ENCODE measurements at regions not wholly inside any gene's neighbourhood (a gene's known extent, or its start where the extent isn't known, plus 50 kb on each side); places are given as distances from the start of the nearest gene placed in this dataset.

- H3K36me3 ChIP-seq, result no peaks in the 10 kb centered on the region
- H3K4me1 ChIP-seq, result no peaks in the 10 kb centered on the region
- ATAC-seq (no peak), DNase-seq (no peak)
- no peak for TF ChIP-seq CTCF (IDR thresholded peaks at IDR 0.05)
- intact Hi-C loops (cut with DNase I), result no loop called here
- H3K27ac ChIP-seq, result no peak overlapping the region
- H3K27me3 ChIP-seq, result no peaks in the 10 kb centered on the region
- peaks cover 0 to 10% of the 10 kb centered on the region in 2 donors for H3K9me3 ChIP-seq
- H3K4me3 ChIP-seq, result no peak overlapping the region
Measured at GRCh38 chr10:78794736-78795455, 273.9 kb upstream of the ZMIZ1 start.

- peaks cover 9 to 12% of the 10 kb centered on the region in 2 donors for H3K4me1 ChIP-seq
- ATAC-seq (no peak), DNase-seq (no peak)
- no peak overlapping the region for H3K27ac ChIP-seq
- H3K27me3 ChIP-seq, result no peaks in the 10 kb centered on the region
- TF ChIP-seq CTCF (IDR thresholded peaks at IDR 0.05), result no peak
- H3K9me3 ChIP-seq, result no peaks in the 10 kb centered on the region
- intact Hi-C loops (cut with DNase I), result no loop called here
- no peak overlapping the region for H3K4me3 ChIP-seq
- no peaks in the 10 kb centered on the region for H3K36me3 ChIP-seq
Measured at GRCh38 chr10:78798976-78799730, 269.6 kb upstream of the ZMIZ1 start.

- ATAC-seq (no peak), DNase-seq (no peak)
- no peak overlapping the region for H3K27ac ChIP-seq
- no peak overlapping the region for H3K4me3 ChIP-seq
- intact Hi-C loops (cut with DNase I), result no loop called here
- peaks cover 12 to 14% of the 10 kb centered on the region in 2 donors for H3K4me1 ChIP-seq
- H3K9me3 ChIP-seq, result no peaks in the 10 kb centered on the region
- no peaks in the 10 kb centered on the region for H3K27me3 ChIP-seq
- H3K36me3 ChIP-seq, result no peaks in the 10 kb centered on the region
- TF ChIP-seq CTCF (IDR thresholded peaks at IDR 0.05), result no peak
Measured at GRCh38 chr10:78800006-78800405, 268.8 kb upstream of the ZMIZ1 start.

- H3K4me3 ChIP-seq, result no peak overlapping the region
- peaks cover 16 to 21% of the 10 kb centered on the region in 2 donors for H3K4me1 ChIP-seq
- ATAC-seq, result no peak
- DNase-seq, result no peak
- no peaks in the 10 kb centered on the region for H3K27me3 ChIP-seq
- intact Hi-C loops (cut with DNase I), result no loop called here
- no peaks in the 10 kb centered on the region for H3K36me3 ChIP-seq
- H3K27ac ChIP-seq, result no peak overlapping the region
- no peak for TF ChIP-seq CTCF (IDR thresholded peaks at IDR 0.05)
- H3K9me3 ChIP-seq, result no peaks in the 10 kb centered on the region
Measured at GRCh38 chr10:78800535-78801320, 268.0 kb upstream of the ZMIZ1 start.

GRCh38 chr10:78802431-78802830 lies 266.3 kb upstream of the ZMIZ1 start:
- Histone ChIP-seq H3K4me1 (peaks cover 18 to 30% of the 10 kb centered on the region in 2 donors), H3K36me3 (no peaks in the 10 kb centered on the region), H3K27ac (peak overlapping the region; percentile 60 to 66), H3K27me3 (no peaks in the 10 kb centered on the region), H3K9me3 (no peaks in the 10 kb centered on the region), H3K4me3 (no peak overlapping the region)
- intact Hi-C loops (cut with DNase I), result no loop called here
- no peak for ATAC-seq
- no peak for DNase-seq
- TF ChIP-seq CTCF (IDR thresholded peaks at IDR 0.05), result no peak

Data from left lung (tissue), 4 donors.